22Rv1 (cell line): ENCODE measurements at regions not wholly inside any gene's neighbourhood (a gene's known extent, or its start where the extent isn't known, plus 50 kb on each side); places are given as distances from the start of the nearest gene placed in this dataset.

Experiments
- H3K27ac ChIP-seq: fragments of 450-650 bp; 2 replicates; pipeline ENCODE4 v1.5.1; 2017
- CTCF ChIP-seq: fragments of 450-650 bp; IDR thresholded peaks from 2 replicates; pipeline ENCODE4 v1.5.1; 2017; ENCODE audit warnings: mild to moderate bottlenecking
- ZFX ChIP-seq: fragments of 450-650 bp; IDR thresholded peaks from 2 replicates; pipeline ENCODE4 v1.6.1; 2017; ENCODE audit warnings: antibody characterized with exemption, borderline replicate concordance

DNA sequence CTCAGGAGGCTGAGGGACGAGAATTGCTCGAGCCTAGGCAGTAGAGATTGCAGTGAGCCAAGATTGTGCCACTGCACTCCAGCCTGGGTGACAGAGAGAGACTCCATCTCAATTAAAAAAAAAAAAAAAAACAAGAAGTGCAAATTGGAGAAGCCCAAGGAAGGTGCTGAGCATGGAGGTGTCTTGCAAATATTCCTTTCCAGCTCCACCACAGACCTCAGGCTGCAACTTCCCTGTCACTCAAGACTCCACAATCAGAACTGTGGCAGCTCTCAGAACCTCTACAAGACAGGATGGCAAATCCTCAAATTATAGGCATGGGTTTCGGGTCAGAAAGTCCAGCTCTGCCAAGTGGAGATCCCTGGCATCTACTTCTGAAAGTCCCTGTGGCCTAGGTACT, 104.4 kb upstream of the TIAM1 start:
- H3K27ac ChIP-seq = no peak overlapping the region
- TF ChIP-seq ZFX = no peak
- no peak for TF ChIP-seq CTCF

GRCh38 chr21:31447505-31447904, 103.4 kb upstream of the TIAM1 start:
- no peak overlapping the region for H3K27ac ChIP-seq
- no peak for TF ChIP-seq ZFX
- TF ChIP-seq CTCF = no peak

DNA sequence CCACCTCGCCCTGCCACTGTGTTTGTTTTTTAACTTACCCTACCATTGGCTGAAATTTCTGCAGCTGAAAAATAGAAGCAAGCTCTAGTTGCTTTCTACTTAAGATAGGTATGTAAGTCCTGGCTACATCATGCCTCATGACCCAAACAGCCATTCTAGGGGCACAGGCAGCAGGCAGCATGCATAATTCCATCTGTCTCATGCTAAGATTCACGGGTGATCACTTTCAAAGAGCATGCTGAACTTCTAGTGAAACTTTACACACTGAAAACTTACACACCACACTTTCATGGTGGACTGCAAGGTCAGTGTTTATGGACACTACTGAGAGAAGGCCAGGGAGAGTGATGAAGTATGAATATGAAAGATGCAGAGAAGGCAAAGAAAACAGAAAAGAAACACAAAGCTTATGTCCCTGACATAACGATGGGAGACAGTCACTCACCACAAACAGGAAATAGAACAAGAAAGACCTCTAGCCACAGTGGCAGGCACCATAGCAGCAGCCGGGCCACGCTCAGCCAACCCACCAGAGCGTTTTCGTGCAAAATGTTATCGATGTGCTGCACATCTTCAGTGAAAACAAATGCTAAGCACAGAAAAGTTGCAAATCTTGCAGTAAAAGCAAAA, 102.3 kb upstream of the TIAM1 start:
- H3K27ac ChIP-seq = no peak overlapping the region
- TF ChIP-seq CTCF (no peak), ZFX (no peak)

- no peak for TF ChIP-seq CTCF
- TF ChIP-seq ZFX = no peak
- no peak overlapping the region for H3K27ac ChIP-seq
Observed at GRCh38 chr21:31445137-31445536, 101.1 kb upstream of the TIAM1 start.

DNA sequence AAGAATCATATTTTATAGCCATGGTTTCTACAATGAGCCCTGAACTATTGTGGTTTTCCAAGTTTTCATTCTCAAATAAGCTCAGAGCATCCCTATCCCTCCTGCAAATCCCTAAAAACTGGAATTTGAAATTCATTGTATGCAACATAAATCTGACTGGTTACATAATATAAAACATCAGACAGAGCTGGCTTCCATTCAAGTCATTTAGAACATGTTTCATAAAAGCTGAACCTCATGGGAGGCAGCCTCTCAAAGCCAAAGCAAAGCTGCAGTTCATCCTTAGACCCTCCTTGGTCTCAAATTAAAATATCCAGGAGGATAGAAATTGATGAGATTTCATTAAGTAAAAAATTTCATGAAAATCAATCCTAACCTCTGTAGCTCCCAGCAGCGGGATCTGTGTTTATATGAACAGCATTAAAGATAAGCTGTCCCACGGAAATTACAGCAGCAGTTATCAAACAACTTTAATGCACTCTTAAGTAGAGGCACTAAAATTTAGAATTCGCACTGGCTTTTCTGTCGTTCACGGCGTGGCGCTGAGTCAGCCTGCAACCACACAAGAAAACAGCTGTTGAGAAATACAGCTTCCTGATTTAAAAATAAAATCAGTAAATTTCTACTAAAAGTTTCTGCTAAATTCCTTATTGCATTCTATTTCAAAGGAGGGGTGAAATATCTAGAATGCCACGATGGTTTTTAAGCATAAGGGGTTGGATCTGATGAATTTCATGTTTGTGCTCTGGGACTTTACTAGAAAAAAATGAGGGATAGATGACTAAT, 99.9 kb upstream of the TIAM1 start:
- no peak overlapping the region for H3K27ac ChIP-seq
- TF ChIP-seq ZFX (no peak), CTCF (no peak)

DNA sequence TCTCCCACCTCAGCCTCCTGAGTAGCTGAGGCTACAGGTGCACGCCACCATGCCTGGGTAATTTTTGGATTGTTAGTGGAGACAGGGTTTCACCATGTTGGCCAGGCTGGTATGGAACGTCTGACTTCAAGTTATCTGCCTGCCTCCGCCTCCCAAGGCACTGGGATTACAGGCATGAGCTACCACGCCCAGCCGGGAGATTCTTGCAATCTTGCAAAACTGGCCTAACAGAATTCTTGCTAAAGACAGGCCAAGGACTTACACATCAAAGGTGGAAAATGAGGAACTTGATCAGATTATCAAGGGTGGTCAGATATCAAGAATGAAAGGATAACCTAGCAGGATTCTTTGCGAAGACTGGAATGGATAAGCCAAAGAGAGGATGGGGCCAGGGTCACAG, 98.3 kb upstream of the TIAM1 start:
- TF ChIP-seq CTCF = no peak
- no peak for TF ChIP-seq ZFX

GRCh38 chr21:31429506-31429905, 85.4 kb upstream of the TIAM1 start:
- no peak for TF ChIP-seq ZFX
- TF ChIP-seq CTCF = no peak
- no peak overlapping the region for H3K27ac ChIP-seq

More for the DNA sequence above, 98.3 kb upstream of the TIAM1 start:
- H3K27ac ChIP-seq = no peak overlapping the region
